Activated naive CD4-positive, alpha-beta T cell treated with anti-CD3 and anti-CD28 coated beads, Interleukin-2, amount 10 ng/mL, durations not matched to agents 7 days and 5 days (primary cell): ENCODE measurements at regions not wholly inside any gene's neighbourhood (a gene's known extent, or its start where the extent isn't known, plus 50 kb on each side); places are given as distances from the start of the nearest gene placed in this dataset.

Source experiments
- CTCF ChIA-PET: fragments of 350-600 bp; sonication (Branson Sonifier 250); formaldehyde crosslinking; loops from one replicate; lab custom pipeline; 2021; ENCODE audit warnings: antibody characterized with exemption; lab: Charles Lee
- DNase-seq: peaks from one replicate; pipeline ENCODE4 v3.0.0-alpha.2; 2020
- H3K27ac Mint-ChIP-seq: one replicate; pipeline ENCODE4 v1.8.0; 2021; ENCODE audit warnings: mild to moderate bottlenecking, moderate library complexity, mixed read lengths
- H3K27me3 Mint-ChIP-seq: one replicate; pipeline ENCODE4 v1.8.0; 2021; ENCODE audit warnings: mild to moderate bottlenecking, mixed read lengths
- H3K36me3 Mint-ChIP-seq: one replicate; pipeline ENCODE4 v1.8.0; 2021; ENCODE audit warnings: mixed read lengths
- H3K4me1 Mint-ChIP-seq: one replicate; pipeline ENCODE4 v1.8.0; 2021; ENCODE audit warnings: mixed read lengths
- H3K4me3 Mint-ChIP-seq: one replicate; pipeline ENCODE4 v1.8.0; 2021; ENCODE audit warnings: mild to moderate bottlenecking, moderate library complexity, mixed read lengths
- H3K9me3 Mint-ChIP-seq: one replicate; pipeline ENCODE4 v1.8.0; 2021; ENCODE audit warnings: mixed read lengths

GRCh38 chr2:138207074-138207930 is 243.0 kb downstream of the HNMT start:
- H3K27me3 Mint-ChIP-seq = no peaks in the 10 kb centered on the region
- CTCF ChIA-PET = no interaction called here
- no peak for DNase-seq

DNA sequence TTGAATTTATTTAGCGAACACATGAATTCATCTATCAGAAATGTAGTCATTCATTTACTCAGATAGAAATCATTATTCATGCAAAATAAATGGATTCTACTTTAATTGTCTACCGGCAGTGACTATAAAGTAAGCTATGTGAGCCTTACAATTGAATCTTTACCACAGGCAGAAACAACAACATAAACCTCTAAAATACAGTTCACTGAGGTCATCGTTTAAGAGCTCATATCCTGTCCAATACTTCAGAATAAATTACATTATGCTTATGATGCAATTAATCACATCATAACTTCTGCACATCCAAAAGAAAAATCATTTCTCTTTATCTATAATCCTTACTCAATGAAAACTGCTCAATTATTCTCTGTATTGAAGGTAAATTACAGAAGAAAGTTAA is 244.7 kb downstream of the HNMT start:
- H3K4me1 Mint-ChIP-seq = no peaks in the 10 kb centered on the region
- no peak overlapping the region for H3K27ac Mint-ChIP-seq
- no peak overlapping the region for H3K4me3 Mint-ChIP-seq
- no peak for DNase-seq
- CTCF ChIA-PET = no interaction called here
- peaks cover 3% of the 10 kb centered on the region for H3K9me3 Mint-ChIP-seq
- H3K36me3 Mint-ChIP-seq = no peaks in the 10 kb centered on the region
- no peaks in the 10 kb centered on the region for H3K27me3 Mint-ChIP-seq

More at GRCh38 chr2:138207074-138207930, 243.0 kb downstream of the HNMT start:
- Mint-ChIP-seq H3K36me3 (no peaks in the 10 kb centered on the region), H3K4me3 (no peak overlapping the region), H3K4me1 (no peaks in the 10 kb centered on the region), H3K9me3 (peaks cover 8% of the 10 kb centered on the region), H3K27ac (no peak overlapping the region)

- no peak overlapping the region for H3K27ac Mint-ChIP-seq
- CTCF ChIA-PET = no interaction called here
- DNase-seq = no peak
- no peaks in the 10 kb centered on the region for H3K36me3 Mint-ChIP-seq
- no peak overlapping the region for H3K4me3 Mint-ChIP-seq
- H3K9me3 Mint-ChIP-seq = no peaks in the 10 kb centered on the region
- H3K4me1 Mint-ChIP-seq = no peaks in the 10 kb centered on the region
- no peaks in the 10 kb centered on the region for H3K27me3 Mint-ChIP-seq
Observed at GRCh38 chr2:138210487-138210886, 246.2 kb downstream of the HNMT start.

GRCh38 chr2:138212434-138212833 is 248.2 kb downstream of the HNMT start:
- no peaks in the 10 kb centered on the region for H3K4me1 Mint-ChIP-seq
- CTCF ChIA-PET = no interaction called here
- H3K4me3 Mint-ChIP-seq = no peak overlapping the region
- no peak overlapping the region for H3K27ac Mint-ChIP-seq
- no peaks in the 10 kb centered on the region for H3K9me3 Mint-ChIP-seq
- H3K27me3 Mint-ChIP-seq = no peaks in the 10 kb centered on the region
- DNase-seq = no peak
- no peaks in the 10 kb centered on the region for H3K36me3 Mint-ChIP-seq

DNA sequence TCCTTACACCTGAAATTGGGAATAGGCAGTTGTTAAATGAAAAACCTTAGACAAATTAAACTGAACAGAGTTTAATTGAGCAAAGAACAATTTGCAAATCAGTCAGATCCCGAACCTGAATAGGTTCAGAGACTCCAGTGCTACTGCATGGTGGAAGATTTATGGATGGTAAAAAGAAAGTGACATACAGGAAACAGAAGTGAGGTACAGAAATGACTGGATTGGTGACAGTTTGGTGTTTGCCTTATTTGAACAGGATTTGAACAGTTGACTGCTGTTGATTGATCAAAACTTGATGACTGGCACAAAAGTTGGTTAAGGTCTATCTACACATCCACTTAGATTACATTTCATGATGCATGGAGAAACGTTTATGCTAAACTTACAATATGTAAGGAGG is 248.8 kb downstream of the HNMT start:
- H3K27me3 Mint-ChIP-seq = no peaks in the 10 kb centered on the region
- no peaks in the 10 kb centered on the region for H3K9me3 Mint-ChIP-seq
- CTCF ChIA-PET = interaction anchor here (0.6 kb wide), 1 partner anchor 175 kb away, joined by 3 read pairs; no protein-coding TSS in a partner anchor
- no peaks in the 10 kb centered on the region for H3K36me3 Mint-ChIP-seq
- no peak overlapping the region for H3K27ac Mint-ChIP-seq
- no peak overlapping the region for H3K4me3 Mint-ChIP-seq
- DNase-seq = no peak
- no peaks in the 10 kb centered on the region for H3K4me1 Mint-ChIP-seq

- no peak overlapping the region for H3K4me3 Mint-ChIP-seq
Observed at GRCh38 chr2:138213624-138214023, 249.4 kb downstream of the HNMT start.

GRCh38 chr2:138215958-138216357 is 251.7 kb downstream of the HNMT start:
- Mint-ChIP-seq H3K27ac (no peak overlapping the region), H3K9me3 (peaks cover 1% of the 10 kb centered on the region), H3K4me3 (no peak overlapping the region), H3K27me3 (no peaks in the 10 kb centered on the region), H3K4me1 (no peaks in the 10 kb centered on the region), H3K36me3 (no peaks in the 10 kb centered on the region)
- DNase-seq = no peak
- CTCF ChIA-PET = no interaction called here

More at GRCh38 chr2:138213624-138214023, 249.4 kb downstream of the HNMT start:
- Mint-ChIP-seq H3K9me3 (no peaks in the 10 kb centered on the region), H3K4me1 (no peaks in the 10 kb centered on the region), H3K36me3 (no peaks in the 10 kb centered on the region), H3K27ac (no peak overlapping the region), H3K27me3 (no peaks in the 10 kb centered on the region)
- DNase-seq = no peak
- CTCF ChIA-PET = interaction anchor here (0.6 kb wide), 1 partner anchor 175 kb away, joined by 3 read pairs; no protein-coding TSS in a partner anchor

GRCh38 chr2:138217975-138218374 is 253.7 kb downstream of the HNMT start:
- DNase-seq = no peak
- H3K27ac Mint-ChIP-seq = no peak overlapping the region
- H3K4me3 Mint-ChIP-seq = no peak overlapping the region
- CTCF ChIA-PET = no interaction called here
- no peaks in the 10 kb centered on the region for H3K36me3 Mint-ChIP-seq
- peaks cover 1% of the 10 kb centered on the region for H3K9me3 Mint-ChIP-seq
- H3K27me3 Mint-ChIP-seq = no peaks in the 10 kb centered on the region
- H3K4me1 Mint-ChIP-seq = no peaks in the 10 kb centered on the region

DNA sequence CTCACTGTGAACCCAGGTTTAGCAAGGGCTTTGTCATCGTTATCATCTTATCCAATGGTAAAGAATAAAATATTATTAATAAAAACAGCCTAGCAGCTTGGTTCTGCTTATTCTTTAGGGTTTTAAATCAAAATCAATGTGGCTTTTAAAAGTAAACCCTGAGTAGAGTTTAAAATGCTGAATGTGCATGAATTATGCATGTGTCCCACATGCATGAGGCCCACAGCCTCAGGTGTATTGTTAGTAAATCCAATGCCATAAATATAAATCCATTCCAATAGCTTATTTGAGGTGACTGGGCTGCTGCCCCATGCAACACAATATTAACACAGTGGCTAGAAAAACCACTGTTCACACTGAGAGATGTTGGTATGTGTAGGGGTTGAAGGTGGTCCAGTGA is 254.1 kb downstream of the HNMT start:
- Mint-ChIP-seq H3K4me1 (no peaks in the 10 kb centered on the region), H3K9me3 (peaks cover 1% of the 10 kb centered on the region), H3K4me3 (no peak overlapping the region), H3K36me3 (no peaks in the 10 kb centered on the region), H3K27ac (no peak overlapping the region), H3K27me3 (no peaks in the 10 kb centered on the region)
- CTCF ChIA-PET = no interaction called here
- DNase-seq = no peak

DNA sequence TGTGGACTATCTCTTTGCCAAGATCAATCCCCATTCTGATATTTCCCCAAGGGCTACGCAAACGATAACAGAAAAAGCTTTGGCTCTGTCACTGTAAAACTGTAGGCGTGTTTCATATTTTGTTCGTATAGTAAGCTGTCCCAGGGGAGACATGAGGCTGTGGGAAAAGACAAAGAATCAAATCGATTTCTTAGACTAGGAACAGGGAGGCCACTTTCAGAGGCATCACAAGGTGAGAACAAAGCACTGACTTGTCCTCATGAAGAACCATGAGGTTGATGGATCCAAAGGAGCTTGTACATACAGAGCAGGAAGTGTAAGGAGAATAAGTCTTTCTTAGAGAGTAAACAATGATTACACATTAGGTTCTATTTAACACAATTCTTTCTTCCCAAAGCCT is 255.7 kb downstream of the HNMT start:
- H3K4me1 Mint-ChIP-seq = no peaks in the 10 kb centered on the region
- H3K27ac Mint-ChIP-seq = no peak overlapping the region
- CTCF ChIA-PET = no interaction called here
- no peaks in the 10 kb centered on the region for H3K36me3 Mint-ChIP-seq
- H3K4me3 Mint-ChIP-seq = no peak overlapping the region
- H3K9me3 Mint-ChIP-seq = peaks cover 1% of the 10 kb centered on the region
- H3K27me3 Mint-ChIP-seq = no peaks in the 10 kb centered on the region
- DNase-seq = no peak

- Mint-ChIP-seq H3K27ac (no peak overlapping the region), H3K4me3 (no peak overlapping the region), H3K4me1 (no peaks in the 10 kb centered on the region), H3K27me3 (no peaks in the 10 kb centered on the region), H3K9me3 (peaks cover 1% of the 10 kb centered on the region), H3K36me3 (no peaks in the 10 kb centered on the region)
- CTCF ChIA-PET = no interaction called here
- DNase-seq = no peak
Observed at GRCh38 chr2:138221358-138221757, 257.1 kb downstream of the HNMT start.

DNA sequence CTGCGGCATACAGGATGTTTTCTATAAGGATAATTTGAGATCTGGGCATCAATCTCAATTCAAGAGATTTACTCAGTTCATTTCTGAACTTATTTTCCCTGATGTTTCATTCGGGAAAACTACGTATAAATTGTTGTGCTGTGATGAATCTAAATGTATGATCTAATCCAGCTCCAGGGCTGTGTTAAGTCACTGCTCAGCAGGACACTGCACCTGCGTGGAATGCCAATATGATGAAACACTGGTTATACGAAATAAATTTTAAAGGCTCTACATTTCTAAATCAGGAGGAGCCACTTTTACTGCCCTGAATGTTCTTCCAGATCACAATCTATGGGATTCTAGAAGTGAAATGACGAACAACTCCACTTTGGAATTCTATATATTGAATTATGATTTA is 259.0 kb downstream of the HNMT start:
- CTCF ChIA-PET = no interaction called here
- peaks cover 1% of the 10 kb centered on the region for H3K9me3 Mint-ChIP-seq

DNA sequence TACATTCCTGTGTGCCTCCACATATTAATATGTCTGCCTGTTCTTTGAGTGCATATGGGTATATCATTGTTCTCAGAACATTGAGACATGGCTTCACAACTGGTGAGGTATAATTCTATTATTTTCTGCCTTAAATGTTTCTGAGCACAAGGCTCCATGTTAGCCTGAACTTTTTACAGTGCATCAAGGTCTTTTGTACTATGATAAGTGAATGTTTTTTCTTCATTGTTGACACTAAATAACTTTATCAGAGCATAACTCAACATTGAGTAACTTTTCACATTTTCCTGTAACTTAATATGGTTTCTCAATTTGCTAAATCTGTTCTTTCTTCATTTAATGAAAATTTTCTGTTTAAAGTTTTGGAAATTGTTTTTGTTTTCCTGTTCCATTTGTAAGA is 262.9 kb downstream of the HNMT start:
- no peak for DNase-seq
- Mint-ChIP-seq H3K27me3 (no peaks in the 10 kb centered on the region), H3K4me1 (no peaks in the 10 kb centered on the region), H3K27ac (no peak overlapping the region), H3K36me3 (no peaks in the 10 kb centered on the region), H3K4me3 (no peak overlapping the region), H3K9me3 (no peaks in the 10 kb centered on the region)
- CTCF ChIA-PET = no interaction called here

More for the DNA sequence above, 259.0 kb downstream of the HNMT start:
- Mint-ChIP-seq H3K36me3 (no peaks in the 10 kb centered on the region), H3K4me1 (no peaks in the 10 kb centered on the region), H3K27me3 (no peaks in the 10 kb centered on the region), H3K4me3 (no peak overlapping the region), H3K27ac (no peak overlapping the region)
- no peak for DNase-seq

- no peak overlapping the region for H3K4me3 Mint-ChIP-seq
- H3K27ac Mint-ChIP-seq = no peak overlapping the region
- no peaks in the 10 kb centered on the region for H3K9me3 Mint-ChIP-seq
- no peak for DNase-seq
- CTCF ChIA-PET = no interaction called here
- H3K27me3 Mint-ChIP-seq = no peaks in the 10 kb centered on the region
- H3K36me3 Mint-ChIP-seq = no peaks in the 10 kb centered on the region
- no peaks in the 10 kb centered on the region for H3K4me1 Mint-ChIP-seq
Observed at GRCh38 chr2:138228101-138228500, 263.8 kb downstream of the HNMT start.

- CTCF ChIA-PET = no interaction called here
- H3K4me3 Mint-ChIP-seq = no peak overlapping the region
- H3K27me3 Mint-ChIP-seq = no peaks in the 10 kb centered on the region
- no peaks in the 10 kb centered on the region for H3K9me3 Mint-ChIP-seq
- DNase-seq = no peak
- H3K27ac Mint-ChIP-seq = no peak overlapping the region
- no peaks in the 10 kb centered on the region for H3K4me1 Mint-ChIP-seq
- H3K36me3 Mint-ChIP-seq = no peaks in the 10 kb centered on the region
Observed at GRCh38 chr2:138234265-138234664, 267.3 kb upstream of the SPOPL start.
